HEK293T (cell line): ENCODE measurements at regions not wholly inside any gene's neighbourhood (a gene's known extent, or its start where the extent isn't known, plus 50 kb on each side); places are given as distances from the start of the nearest gene placed in this dataset.

ENCODE experiments used
- NFRKB ChIP-seq: fragments of 450-650 bp; IDR thresholded peaks from 2 replicates; pipeline ENCODE4 v1.6.1; 2016; ENCODE audit warnings: mild to moderate bottlenecking, moderate library complexity
- SP1 ChIP-seq: fragments of 450-650 bp; IDR thresholded peaks from 2 replicates; pipeline ENCODE4 v1.6.1; 2017

DNA sequence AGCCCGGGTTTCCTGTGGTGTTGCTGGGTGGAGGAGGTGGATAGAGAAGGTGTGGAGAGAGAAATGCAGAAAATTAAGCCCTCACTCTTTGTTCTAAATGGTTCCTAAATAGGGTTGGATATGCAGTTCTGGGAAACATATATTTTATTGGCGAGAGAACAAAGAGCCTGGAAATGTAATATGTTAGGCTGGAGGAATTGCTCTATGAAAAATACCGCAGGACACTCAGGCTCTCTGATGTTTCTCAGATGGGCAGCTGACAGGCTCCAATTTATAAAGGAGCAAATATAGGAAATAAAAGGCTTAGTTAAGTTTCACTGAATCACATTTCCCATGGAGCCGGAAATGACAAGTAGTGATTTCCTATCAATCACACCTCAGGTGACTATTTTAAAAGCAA, 428.0 kb downstream of the TMEM135 start:
- TF ChIP-seq NFRKB (no peak), SP1 (no peak)
